GM21825 (cell line): ENCODE measurements at regions not wholly inside any gene's neighbourhood (a gene's known extent, or its start where the extent isn't known, plus 50 kb on each side); places are given as distances from the start of the nearest gene placed in this dataset.

Source experiments
- ATAC-seq: cut with Tn5 transposase; IDR thresholded peaks from one replicate; pipeline ENCODE4 v1.9.1; 2021; ENCODE audit warnings: mild to moderate bottlenecking, moderate library complexity; ENCODE audit not compliant: unreplicated experiment

DNA sequence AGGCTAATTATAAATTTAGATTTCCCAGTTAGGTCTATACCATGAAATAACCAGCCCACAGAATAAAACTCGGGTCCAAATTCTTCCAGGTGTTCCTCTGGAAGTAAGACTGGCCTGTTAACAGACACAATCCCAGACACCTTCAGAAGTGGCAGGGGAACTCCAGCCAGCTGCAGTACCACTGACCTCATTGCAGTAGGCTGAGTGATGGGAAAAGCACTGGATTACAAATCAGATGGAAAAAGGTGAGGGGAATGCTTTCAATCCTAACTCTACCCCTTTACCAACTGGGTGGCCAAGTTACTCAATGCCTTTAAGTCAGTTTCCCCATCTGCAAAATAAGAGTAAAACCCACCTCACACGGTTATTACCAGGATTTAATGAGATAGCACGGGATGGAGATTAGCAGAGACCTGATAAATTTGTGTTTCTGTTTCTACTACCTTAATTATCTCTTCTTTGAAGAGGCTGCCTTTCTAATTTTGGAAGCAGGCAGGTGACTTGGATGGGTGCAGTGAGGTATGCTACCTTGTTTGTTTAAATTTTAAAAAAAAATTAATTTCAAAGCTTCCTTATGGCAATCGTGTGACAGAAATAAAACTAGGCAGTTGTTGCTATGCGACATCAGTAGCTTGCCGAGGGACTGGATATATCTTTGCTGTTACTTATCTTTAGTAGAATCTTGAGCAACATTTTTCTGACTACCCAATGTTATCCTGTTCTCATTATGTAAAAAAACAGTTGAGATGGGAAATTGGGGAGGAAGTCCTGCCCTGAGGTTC lies 167.3 kb upstream of the GRIN2B start:
- ATAC-seq = no peak

DNA sequence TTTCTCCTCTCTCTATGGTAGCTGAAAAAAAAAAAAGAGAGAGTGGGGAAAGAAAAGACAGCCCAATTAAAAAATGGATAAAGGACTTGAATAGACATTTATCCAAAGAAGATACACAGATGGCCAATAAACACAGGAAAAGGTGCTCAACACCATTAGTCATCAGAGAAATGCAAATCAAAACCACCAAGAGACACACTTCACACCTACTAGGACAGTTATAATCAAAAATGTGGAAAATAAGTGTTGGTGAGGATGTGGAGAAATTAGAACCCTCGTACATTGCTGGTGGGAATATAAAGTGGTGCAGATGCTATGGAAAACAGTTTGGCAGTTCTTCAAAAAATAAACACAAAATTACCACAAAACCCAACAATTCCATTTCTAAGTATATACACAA lies 172.4 kb upstream of the GRIN2B start:
- no peak for ATAC-seq

DNA sequence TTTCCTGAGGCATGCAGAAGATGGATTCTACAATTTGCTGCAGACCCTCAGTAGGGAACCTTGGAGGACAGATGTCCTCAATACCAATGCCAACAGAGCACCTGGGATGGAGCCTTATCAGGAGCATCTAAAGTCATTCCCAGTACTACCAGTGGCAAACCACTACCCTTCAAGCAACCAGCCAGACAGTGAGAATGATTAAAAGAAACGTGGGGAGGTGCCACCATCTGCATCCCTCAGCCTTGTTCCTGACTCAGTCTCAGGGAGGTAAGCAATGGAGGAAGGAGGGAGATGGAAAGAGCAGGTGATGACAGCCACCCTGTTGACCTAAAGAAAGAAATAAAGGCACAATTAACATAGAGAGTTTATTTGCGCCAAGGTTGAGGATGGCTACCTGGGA lies 175.2 kb upstream of the GRIN2B start:
- ATAC-seq = no peak

DNA sequence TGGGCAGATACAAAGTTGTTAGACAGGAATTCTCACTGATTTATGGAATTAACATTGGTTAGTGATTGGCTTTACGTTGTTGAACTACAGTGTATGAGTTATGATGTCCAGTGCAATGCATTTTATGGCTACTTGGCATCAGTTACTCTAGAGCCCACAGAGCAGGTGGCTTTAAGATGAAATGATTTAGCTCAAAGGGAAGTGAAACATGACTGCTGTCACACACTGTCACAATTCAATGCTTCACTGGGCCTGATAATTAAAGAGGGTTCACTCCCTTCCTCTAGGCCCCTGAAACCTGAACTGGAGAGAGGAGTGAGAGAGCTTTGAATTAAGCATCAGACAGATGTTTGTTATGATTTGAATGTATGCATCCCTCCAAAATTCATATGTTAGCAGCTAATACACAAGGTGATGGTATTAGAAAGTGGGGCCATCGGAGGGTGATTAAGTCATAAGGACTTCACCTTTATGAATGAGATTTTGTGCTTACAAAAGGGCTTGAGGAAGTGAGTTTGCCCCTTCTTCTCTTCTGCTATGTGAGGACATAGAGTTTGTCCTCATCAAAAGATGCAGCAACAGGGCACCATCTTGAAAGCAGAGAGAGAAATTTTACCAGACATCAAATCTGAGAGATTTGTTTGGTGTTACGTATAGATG lies 175.8 kb upstream of the GRIN2B start:
- ATAC-seq = peak; percentile 98

DNA sequence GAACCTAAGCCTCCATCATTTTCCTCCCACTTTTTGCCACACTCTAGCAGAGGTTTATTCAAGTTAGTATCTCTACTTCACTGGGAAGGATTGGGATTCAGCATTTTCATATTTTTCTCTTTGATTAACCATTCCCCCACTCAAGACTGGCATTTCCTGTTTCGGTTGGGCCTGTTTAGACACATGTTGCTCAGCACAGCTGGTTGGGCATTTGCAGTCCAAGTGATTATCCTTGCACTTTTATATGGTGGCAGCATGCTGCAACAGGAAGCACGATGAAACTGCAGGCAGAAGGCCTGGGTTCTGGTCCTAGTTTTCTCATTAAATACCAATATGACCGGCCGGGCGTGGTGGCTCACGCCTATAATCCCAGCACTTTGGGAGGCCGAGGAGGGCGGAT lies 182.9 kb upstream of the GRIN2B start:
- ATAC-seq = no peak

DNA sequence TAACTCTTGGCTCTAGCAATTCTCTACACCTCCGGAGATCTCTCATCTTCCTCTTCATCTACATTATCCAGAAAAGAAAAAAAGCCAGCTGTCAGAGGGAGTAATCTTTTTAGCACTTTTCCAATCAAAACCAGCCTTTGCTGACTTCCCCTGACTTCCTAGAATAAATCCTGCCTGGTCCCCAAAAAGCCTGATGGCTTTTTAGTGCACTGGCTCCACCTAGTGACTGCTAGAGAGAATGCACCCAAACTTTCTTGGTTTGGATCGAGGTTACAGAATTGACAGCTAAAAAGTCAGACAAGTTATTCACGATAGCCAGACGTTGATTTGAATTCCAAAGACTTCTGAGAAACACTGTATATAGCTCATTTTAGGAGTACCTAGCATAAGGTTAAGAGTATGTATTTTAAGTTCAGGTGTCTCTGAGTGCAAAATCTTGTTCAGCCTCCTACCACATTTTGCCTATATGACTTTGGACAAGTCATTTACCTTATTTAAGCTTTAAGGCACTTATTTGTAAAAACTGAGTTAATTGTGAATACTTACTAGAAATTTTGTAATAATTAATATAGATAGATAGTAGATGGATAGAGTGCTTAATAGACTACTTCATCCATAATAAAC lies 185.7 kb upstream of the GRIN2B start:
- no peak for ATAC-seq

DNA sequence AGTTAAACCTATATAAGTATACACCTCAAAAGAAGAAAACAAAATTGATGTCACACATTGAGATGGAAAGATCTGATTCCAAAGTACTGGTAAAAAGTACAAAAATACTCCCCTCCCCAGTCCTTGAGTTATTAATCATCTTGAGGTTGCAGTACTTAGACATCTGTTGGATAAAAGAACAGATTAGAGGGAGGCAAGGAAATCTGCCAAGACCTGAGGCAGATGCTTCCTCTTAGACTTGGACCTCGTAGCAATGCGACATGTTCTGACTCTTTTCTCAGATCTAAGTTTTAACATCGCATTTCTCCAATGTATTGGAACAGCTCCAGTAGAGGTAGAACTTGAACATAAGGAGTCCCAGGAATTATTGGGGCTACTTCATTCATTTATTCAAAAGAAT lies 187.9 kb upstream of the GRIN2B start:
- ATAC-seq = no peak

DNA sequence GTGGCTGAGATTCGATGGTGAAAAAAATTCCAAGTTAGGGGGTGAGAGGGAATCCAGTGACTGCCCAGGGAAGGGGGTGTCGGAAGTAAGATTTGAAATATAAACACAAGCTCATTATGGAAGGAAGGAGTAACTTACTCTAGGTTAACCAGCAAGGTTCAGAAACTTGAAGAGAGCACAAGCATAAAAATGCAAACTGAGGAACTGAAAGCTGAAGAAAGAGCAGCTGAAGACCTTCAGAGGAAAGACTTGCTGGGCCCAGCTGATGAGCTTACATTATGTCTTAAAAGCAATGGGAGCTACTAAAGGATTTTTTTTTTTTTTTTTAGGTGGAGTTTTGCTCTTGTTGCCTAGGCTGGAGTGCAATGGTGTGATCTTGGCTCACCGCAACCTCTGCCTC lies 189.7 kb upstream of the GRIN2B start:
- peak; percentile 78 for ATAC-seq

DNA sequence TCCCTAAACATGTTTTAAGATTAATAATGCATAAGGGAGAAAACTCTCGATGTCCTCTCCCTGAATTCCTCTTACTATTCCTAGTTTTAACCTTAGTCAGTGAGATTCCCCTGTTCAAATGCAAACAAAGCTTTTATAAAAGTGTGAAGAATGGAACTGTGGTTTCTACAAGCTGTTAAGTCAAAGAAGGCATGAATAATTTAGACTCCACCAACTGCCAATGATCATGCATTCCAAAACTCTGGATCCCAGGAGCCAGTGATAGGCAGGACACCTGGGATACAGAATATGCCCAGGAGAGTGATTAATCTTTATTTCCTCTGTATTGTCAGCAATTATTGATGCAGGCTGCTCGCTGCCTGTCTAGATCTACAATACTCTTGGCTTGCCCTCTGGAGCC lies 190.3 kb upstream of the ATF7IP start:
- no peak for ATAC-seq

DNA sequence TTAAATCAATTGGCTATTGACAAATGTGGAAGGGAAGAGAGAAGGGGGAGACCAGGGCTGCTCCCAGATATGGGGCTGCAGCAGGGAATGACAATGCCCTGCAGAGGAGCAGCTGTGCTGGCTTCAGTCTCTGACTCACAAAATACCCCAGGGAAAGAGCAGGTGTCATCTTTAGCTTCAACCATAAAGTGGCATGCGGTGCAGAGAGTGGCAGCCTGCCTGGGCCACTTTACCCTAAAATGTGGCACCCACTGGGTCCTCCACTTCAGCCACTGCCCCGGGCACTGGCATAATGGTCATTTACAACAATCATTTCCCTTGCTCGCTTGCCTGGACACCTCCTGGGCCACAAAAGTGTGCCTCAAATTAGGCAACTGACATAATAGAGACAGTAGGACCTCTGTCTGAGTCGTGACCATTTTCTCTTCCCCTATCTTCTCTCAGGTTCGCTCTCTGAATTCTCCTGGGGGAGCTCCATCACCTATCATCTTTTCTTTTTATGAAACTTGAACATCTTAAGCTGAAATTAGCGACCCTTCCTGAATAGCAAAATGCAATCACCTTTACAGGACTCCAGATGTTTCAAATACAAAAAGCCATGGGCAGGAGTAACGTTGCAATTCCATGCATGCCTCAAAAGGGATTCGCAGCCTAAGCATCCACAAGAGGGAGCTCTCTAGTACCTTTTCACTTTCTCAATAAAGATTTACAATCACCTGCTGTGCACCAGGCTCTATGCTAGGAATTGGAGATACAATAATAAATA lies 179.9 kb upstream of the ATF7IP start:
- ATAC-seq = peak; percentile 67

DNA sequence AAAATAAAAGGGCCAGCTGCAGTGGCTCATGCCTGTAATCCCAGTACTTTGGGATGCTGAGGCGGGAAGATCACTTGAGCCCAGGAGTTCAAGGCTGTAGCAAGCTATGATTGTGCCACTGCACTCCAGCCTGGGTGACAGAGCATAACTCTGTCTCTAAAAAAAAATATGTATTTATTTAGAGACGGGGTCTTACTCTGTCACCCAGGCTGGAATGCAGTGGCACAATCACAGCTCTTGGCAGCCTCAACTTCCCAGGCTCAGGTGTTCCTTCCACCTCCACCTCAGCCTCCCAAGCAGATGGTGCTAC lies 179.3 kb upstream of the ATF7IP start:
- ATAC-seq = no peak

DNA sequence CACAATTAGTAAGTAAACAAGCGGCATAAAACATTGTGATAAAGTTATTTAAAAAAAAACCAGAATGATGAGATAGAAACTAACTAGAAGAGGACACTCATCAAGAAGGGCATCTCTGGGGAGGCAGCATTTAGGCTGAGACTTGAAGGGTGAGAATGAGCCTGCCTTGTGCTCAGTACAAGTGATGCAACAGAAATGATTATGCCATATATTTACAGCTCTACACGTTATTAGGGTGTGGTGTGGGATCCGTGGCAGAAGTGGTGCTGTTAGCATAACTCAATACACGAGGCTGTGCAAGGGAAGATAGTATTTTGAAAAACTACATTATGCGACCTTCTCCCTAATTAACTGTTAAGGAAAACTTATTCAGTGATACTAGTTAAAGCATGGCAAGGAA lies 178.5 kb upstream of the ATF7IP start:
- ATAC-seq = no peak

DNA sequence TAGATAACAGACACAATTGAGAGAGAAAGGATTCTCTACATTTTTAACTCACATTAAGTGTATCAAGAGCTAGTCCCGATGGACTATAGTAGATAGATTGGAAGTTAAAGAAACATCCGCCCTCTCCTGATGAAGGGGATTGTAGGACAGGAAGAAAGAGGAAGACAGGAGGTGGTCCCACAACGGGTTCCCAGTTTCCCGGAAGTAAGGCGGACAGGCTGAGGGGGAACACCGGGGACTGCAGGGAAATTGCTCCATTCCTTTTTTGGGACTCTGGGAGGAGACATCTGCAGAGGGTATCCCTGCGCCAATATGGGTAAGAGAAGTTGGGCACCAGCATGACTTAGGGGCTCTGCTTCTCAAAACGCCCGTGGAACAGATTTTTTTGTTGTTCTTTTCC lies 177.5 kb upstream of the ATF7IP start:
- ATAC-seq = no peak

DNA sequence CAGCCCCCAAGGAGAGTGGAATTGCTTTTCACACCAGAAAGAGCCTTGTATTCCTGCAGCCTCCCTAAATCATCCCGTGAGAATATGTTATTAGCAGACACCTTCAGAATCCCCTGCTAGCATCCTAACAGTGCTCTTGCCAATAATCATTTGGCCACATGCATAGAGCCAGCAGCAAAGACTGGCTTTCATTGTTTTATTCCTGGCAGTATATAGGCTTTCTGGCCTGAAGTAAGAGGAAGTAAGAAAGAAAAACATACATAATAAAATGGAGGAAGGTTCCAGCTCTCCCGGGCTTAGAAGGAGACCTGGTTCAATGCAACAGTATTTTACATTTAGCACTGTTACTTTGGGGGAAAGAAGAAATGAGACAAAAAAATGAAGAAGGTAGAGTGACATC lies 176.7 kb upstream of the ATF7IP start:
- no peak for ATAC-seq

DNA sequence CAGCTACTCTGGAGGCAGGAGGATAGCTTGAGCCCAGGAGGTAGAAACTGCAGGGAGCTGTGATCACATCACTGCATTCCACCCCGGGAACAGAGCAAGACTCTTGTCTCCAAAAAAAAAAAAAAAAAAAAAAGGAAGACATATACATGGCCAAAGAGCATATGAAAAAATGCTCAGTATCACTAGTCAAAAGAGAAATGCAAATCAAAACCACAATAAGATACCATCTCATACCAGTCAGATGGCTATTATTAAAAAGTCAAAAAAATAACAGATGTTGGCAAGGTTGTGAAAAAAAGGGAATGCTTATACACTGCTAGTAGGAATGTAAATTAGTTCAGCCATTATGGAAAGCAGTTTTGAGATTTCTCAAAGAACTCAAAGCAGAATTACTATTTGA lies 174.8 kb upstream of the ATF7IP start:
- no peak for ATAC-seq

DNA sequence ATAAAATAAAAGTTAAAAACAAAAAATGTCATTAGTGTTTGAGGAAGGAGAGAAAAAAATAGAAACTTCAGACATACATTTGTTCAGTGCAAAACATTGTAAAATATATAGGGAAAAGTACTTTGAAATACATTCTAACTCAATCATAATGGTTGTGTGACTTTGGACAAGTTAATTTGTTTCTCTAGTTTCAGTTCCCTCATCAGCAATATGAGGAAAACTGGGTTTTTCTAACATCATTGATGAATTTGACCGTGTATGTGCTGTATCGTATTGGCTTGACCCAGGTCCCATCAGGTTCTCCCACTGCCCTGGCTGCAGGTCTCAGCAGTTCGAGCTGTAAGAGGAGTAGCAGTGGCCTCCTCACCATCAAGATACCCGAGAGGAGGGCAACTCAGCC lies 173.9 kb upstream of the ATF7IP start:
- ATAC-seq = no peak

DNA sequence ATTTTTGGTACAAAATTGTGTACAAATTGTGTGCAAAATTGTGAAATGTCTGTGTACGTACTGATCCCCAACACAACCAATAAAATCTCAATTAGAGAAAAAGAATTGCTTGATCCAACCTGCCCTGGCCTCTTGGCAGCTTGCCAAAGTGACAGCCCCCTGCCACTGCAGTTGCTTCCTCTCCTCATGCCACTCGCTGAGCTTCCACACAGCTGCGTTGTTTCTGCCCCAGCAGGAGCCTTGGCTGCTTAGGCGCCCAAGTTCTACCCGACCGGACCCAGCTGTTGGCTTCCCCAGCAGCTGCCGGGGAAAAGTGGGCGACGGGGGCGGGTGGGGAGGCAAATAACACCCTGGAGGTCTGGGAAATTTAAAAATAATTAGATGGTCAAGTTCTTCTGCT lies 171.8 kb upstream of the ATF7IP start:
- ATAC-seq = no peak

DNA sequence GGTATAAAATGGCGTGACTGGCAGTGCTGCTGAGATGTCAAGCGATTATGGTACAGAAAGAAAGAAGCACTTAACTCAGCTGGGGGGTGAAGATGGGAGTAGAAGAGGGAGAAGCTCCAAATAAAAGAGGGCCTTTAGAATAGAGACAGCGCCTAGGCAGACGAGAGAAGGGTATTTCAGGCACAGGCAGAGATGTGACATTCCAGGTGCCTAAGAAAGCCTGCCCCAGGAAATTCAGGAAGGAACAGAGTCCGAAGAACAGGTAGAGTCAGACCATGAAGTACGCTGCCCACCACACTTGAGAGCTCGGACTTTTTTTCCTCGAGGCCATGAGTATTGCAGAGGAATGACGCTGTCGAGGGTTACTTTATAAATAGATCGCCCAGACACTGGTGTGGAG lies 170.9 kb upstream of the ATF7IP start:
- ATAC-seq = no peak

DNA sequence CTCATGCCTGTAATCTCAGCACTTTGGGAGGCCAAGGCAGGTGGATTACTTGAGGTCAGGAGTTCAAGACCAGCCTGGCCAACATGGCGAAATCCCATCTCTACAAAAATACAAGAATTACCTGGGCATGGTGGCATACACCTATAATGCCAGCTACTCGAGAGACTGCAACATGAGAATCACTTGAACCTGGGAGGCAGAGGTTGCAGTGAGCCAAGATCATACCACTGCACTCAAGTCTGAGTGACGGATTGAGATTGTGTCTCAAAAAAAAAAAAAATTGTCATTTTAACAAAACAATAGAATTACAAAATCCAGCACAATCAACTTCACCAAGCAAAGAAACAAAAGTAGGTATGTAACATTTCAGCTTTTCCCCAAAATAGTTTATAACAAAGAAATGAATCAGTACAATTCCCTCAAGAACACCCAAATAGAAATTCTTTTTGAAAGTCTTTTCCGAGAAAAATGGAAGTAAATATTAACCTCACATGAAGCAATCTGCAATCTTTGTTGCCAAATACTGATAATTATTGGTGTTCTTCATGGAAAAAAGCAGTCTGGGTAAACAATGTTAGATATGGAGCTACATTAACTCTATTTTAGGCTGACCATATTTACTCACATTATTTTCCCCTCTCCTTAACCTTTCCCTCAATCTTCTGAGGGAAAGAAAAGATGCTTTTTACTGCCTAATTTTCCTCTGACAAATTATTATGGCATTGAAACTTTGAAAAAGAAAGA lies 165.9 kb upstream of the ATF7IP start:
- ATAC-seq = no peak

DNA sequence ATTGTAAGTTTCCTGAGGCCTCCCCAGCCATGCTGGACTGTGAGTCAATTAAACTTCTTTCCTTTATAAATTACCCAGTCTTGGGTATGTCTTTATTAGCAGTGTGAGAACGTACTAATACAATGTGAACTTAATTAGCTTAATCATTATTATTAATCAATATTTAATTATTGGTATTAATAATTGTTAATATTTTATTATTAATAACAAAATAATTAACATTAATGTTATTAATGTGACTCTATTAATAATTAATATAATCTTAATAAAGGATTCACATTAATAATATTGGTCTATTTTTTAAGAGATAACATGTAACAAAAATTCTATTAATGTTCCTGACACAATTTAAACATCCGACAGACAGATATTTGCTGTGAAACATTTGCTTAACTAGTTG lies 164.9 kb upstream of the ATF7IP start:
- ATAC-seq = no peak

DNA sequence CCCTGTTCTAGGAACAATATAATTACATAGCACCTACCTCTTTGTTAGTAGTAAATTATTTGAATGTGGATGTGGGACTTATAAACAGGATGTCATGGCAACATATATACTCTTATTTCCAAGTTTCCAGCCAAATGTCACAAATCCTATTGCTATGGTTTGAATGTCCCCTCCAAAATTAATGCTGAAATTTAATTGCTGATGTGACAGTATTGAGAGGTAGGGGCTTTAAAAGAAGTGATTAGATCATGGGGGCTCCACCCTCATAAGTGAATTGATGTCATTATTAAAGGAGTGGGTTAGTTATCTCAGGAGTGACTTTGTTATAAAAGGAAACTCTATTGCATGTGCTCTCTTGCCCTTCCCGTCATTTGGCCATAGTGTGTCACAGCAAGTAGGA lies 164.2 kb upstream of the ATF7IP start:
- ATAC-seq = no peak
